ENCODE measurements at regions not wholly inside any gene's neighbourhood (a gene's known extent, or its start where the extent isn't known, plus 50 kb on each side); places are given as distances from the start of the nearest gene placed in this dataset.

GRCh38 chr3:137463131-137463530, 301.0 kb upstream of the SOX14 start:
- no peak overlapping the region for H2BK120ac ChIP-seq (ENCODE audit: low read depth, low read length)
- in situ Hi-C loops (cut with MboI; ENCODE audit: low sequenced_read_pairs), result no loop called here
- no peak overlapping the region for H3K14ac ChIP-seq (replicated peaks; ENCODE audit: low read depth, low read length)
- ATAC-seq (ENCODE audit: low read depth) (no peak), DNase-seq (no peak)
- no peak overlapping the region for H4K8ac ChIP-seq (ENCODE audit: low read depth in 2 of 2, low read length in 2 of 2)
- no peak overlapping the region for H2AFZ ChIP-seq (replicated peaks; ENCODE audit: low read length, poor library complexity)
- no peak overlapping the region for H2BK5ac ChIP-seq (ENCODE audit: low read depth, low read length, poor library complexity, severe bottlenecking)
- no peak for TF ChIP-seq MAFK (IDR thresholded peaks at IDR 0.05; ENCODE audit: low read depth, low read length)
- no peak for TF ChIP-seq BHLHE40 (IDR thresholded peaks at IDR 0.05; ENCODE audit: low read depth, low read length)
- no peak for TF ChIP-seq SMC3 (IDR thresholded peaks at IDR 0.05; ENCODE audit: low read depth, low read length)
- TF ChIP-seq NFE2L2 (IDR thresholded peaks at IDR 0.05; ENCODE audit: low read depth, low read length), result no peak
- TF ChIP-seq CEBPB (IDR thresholded peaks at IDR 0.05; ENCODE audit: low read depth, low read length), result no peak
- no peak for TF ChIP-seq MAZ (IDR thresholded peaks at IDR 0.05; ENCODE audit: borderline replicate concordance, low read depth, low read length)
- TF ChIP-seq RCOR1 (IDR thresholded peaks at IDR 0.05; ENCODE audit: insufficient replicate concordance, low read length), result no peak
- no peak for TF ChIP-seq ELK1 (IDR thresholded peaks at IDR 0.05; ENCODE audit: borderline replicate concordance, low read depth, low read length)
- TF ChIP-seq MXI1 (IDR thresholded peaks at IDR 0.05; ENCODE audit: borderline replicate concordance, low read depth, low read length), result no peak
- no peak for TF ChIP-seq CHD1 (IDR thresholded peaks at IDR 0.05; ENCODE audit: low read depth, low read length)
- TF ChIP-seq RAD21 (IDR thresholded peaks at IDR 0.05; ENCODE audit: low read length), result no peak
- TF ChIP-seq RFX5 (IDR thresholded peaks at IDR 0.05; ENCODE audit: low read depth, low read length), result no peak
- TF ChIP-seq POLR2A (IDR thresholded peaks at IDR 0.05; ENCODE audit: low read depth, low read length), result no peak
- no peak for TF ChIP-seq CTCF (conservative IDR thresholded peaks at IDR 0.05; ENCODE audit: low read depth, low read length)
- ChIA-PET CTCF (no interaction called here), POLR2A (ENCODE audit: unreplicated experiment) (no interaction called here)
- no peaks in the 10 kb centered on the region for H3K36me3 ChIP-seq (ENCODE audit: control insufficient read depth, insufficient read depth, low read length)
- H3K9ac ChIP-seq (ENCODE audit: low read depth, low read length), result no peak overlapping the region
- intact Hi-C loops (cut with micrococcal nuclease), result no loop called here
- no CpG with 5 or more reads among the region's 5 CpGs for WGBS, 2 experiments (ENCODE audit: extremely low coverage in 2 of 2, insufficient read length in 1 of 2)
- H3K79me1 ChIP-seq (ENCODE audit: low read depth in 1 of 2, low read length in 2 of 2), result no peaks in the 10 kb centered on the region
- no peaks in the 10 kb centered on the region for H3K27me3 ChIP-seq (ENCODE audit: control insufficient read depth, insufficient read depth, low read length)
- no peak overlapping the region for H3K18ac ChIP-seq (ENCODE audit: low read depth, low read length)
- no peak overlapping the region for H2BK20ac ChIP-seq (ENCODE audit: low read depth, low read length)
- no peak overlapping the region for H3K4me3 ChIP-seq (ENCODE audit: insufficient read depth, low read depth, low read length)
- H2BK15ac ChIP-seq (ENCODE audit: low read depth, low read length), result no peak overlapping the region
- H3K4me2 ChIP-seq (ENCODE audit: low read depth, low read length), result no peak overlapping the region
- H3K56ac ChIP-seq (ENCODE audit: extremely low read depth, insufficient read depth, low read length), result no peak overlapping the region
- no peak overlapping the region for H3K23ac ChIP-seq (ENCODE audit: low read depth, low read length)
- no peaks in the 10 kb centered on the region for H3K9me1 ChIP-seq (ENCODE audit: insufficient read depth, low read length)
- no TSS peak for BruUV-seq (replicated peaks)
- dilution Hi-C loops (cut with HindIII; ENCODE audit: low sequenced_read_pairs, unreplicated experiment), result no loop called here
- no peak overlapping the region for H4K91ac ChIP-seq (ENCODE audit: insufficient read depth, low read depth, low read length)
- H4K20me1 ChIP-seq (ENCODE audit: insufficient read depth, low read length), result no peaks in the 10 kb centered on the region
- no peak overlapping the region for H4K5ac ChIP-seq (ENCODE audit: low read depth, low read length)
- H3K4me1 ChIP-seq (ENCODE audit: control insufficient read depth, insufficient read depth, low read length), result no peaks in the 10 kb centered on the region
- H3K27ac ChIP-seq (ENCODE audit: insufficient read depth, low read length), result no peak overlapping the region
- no peak overlapping the region for H2AK5ac ChIP-seq (ENCODE audit: low read depth, low read length)
- no peak overlapping the region for H2AK9ac ChIP-seq (replicated peaks; ENCODE audit: low read depth, low read length, poor library complexity)
- peaks cover 25% of the 10 kb centered on the region for H3K9me3 ChIP-seq (ENCODE audit: control insufficient read depth, insufficient read depth, low read length)
- no peak overlapping the region for H3K4ac ChIP-seq (ENCODE audit: low read depth, low read length)
